Activated effector memory CD4-positive, alpha-beta T cell treated with anti-CD3 and anti-CD28 coated beads, Interleukin-2, amount 50 U/mL, for 16 hours (primary cell): ENCODE measurements at regions not wholly inside any gene's neighbourhood (a gene's known extent, or its start where the extent isn't known, plus 50 kb on each side); places are given as distances from the start of the nearest gene placed in this dataset.
"Not testable (repeated sequence)": the region's sequence is repeated elsewhere in the genome, so short reads cannot be mapped to it uniquely, and the experiment has no call there.

ENCODE experiments used
- DNase-seq: peaks from one replicate; pipeline ENCODE4 v3.0.0-alpha.2; 2020

DNA sequence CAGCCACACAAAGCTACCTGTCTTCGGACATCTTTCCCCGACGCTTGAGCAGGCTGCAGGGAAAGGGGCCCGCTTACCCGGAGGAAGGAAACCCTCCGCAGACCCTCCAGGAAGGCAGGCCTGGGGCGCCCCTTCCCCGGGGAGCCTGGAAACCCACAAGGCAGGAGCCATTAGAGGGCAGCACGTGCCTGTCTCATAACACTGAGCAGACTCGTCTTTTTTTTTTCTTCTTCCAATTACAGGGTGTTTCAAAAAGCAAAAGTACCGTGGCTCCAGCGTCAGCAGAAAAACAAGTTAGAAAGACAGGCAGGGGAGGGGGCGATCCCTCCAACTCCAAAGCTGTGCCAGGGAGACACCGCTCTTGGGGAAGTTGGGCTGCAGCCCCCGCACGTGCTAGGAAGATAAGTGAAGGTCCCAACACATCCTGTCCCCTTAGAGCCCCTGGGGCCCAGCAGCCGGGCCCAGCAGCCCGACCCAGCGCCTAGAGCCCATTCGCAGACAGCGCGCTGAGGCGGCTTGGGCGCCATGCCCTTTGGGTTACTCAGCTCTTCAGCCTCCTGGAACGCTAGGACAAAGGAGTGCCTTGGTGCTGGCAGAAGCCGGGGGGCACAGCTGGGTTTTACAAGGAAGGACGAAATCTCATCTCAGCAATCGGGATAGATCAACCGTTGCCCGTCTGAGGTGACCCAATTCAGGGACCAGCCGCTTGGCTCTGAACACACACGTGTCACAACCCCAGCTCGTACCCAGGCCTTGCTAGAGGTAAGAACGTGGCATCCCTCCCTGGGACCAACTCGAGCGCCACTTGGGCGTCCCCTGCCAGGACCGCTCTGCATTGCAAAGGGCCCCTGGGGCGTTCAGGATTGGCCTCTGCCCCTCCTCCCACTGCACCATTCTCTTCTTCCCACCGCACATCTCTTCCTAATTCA lies 136.3 kb downstream of the LY86 start:
- DNase-seq: peak; percentile 78

DNA sequence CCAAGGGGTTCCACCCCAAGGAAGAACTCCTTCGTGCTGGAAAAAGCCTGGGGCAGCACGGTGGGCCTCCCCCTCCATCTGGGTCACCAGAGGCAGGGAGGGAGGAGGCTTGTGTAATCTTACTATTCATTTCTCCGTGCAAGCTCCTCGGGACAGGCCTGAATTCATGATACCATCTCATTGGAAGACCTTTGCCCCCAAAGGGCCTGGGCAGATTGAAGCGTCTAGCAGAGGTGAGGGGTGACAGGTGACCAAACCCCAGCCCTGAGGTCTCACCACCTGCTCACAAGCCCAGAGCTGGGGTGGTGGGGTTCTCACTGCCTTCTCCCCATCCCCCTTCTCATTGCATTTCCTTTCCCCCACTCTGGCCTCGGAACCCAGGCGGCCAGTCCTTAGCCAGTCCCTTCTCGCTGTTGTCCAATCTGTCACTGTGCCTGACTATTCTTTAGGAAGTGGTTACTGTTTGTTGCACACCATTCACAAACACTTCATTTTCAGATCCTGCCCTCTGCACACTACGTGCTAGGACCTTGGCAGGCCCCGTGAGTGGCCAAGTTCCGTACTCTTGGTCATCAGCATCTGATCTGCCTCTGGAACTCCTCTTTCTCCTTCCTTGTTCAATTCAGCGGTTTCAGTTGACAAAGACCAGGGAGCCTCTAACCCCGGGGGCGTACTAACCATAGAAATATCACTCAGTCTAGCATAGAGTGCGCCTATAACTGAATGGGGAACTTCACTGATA lies 137.1 kb downstream of the LY86 start:
- DNase-seq: no peak

DNA sequence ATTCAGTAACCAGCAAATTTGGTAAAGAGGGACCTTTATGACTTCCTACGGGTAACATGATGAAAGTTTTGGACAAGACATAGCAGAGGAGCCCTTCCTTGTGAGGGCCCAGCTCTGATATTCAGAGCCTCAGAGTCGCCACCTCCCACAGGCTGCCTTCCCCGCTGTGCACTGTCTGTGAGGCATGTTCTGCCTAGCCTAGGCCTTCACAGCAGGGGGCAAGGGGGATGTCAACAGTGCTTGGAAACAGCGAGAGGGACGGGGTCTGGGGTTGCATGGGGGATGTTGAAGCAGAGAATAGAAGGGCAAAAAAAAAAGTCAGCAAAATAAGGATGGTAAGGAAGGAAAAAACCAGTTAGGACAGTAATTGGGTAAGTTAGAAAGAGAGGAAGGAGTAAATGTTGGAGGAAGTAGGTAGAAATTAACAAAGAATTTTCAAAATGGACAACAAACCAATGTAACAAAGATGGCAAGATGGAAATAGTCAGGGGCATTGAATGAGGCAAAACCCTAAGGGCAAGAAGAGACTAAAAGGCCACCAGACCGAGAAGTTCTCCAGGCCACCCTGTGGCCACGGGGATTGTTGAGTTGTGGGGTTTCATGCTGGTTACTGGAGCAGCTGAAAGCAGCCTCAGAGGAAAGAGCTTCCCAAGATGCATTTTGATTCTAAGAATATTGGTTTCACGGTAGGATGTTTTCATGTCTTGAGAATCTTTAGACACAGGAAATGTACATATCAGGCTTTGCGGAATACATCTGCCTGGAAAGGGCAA lies 139.8 kb downstream of the LY86 start:
- DNase-seq: no peak

DNA sequence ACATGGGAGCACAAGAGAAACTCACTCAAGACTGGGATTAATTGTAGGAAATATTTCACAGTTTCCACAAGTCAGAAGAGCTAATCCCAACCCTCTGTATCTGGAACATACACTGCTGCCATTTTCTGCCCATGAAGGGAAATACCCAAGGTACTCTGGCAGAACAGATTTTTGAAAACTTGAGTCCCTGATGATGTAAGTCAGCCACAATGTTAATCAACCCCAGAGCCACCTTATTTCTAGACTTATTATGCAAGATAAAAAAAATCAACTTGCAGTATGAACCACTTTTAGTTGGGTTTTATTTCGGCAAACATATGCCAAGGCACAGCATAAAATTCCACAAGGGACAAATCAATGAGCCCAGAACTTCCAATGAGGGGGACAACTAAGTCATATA lies 141.5 kb downstream of the LY86 start:
- no peak for DNase-seq

DNA sequence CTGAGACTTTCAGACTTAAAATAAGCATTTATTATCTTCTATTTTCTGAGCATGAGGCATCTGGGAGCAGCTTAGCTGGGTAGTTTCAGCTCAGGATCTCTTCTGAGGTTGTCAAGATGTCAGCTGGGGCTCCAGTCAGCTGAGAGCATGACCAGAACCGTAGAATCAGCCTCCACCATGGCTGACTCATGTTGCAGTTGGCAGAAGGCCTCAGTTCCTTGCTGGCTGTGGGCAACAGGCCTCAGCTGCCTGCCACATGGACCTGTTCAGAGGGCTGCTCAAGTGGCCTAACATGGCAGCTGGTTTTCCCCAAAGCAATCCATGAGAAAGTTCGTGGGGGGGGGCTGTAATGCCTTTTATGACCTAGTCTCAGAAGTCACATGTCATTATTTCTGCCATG lies 142.3 kb downstream of the LY86 start:
- no peak for DNase-seq

DNA sequence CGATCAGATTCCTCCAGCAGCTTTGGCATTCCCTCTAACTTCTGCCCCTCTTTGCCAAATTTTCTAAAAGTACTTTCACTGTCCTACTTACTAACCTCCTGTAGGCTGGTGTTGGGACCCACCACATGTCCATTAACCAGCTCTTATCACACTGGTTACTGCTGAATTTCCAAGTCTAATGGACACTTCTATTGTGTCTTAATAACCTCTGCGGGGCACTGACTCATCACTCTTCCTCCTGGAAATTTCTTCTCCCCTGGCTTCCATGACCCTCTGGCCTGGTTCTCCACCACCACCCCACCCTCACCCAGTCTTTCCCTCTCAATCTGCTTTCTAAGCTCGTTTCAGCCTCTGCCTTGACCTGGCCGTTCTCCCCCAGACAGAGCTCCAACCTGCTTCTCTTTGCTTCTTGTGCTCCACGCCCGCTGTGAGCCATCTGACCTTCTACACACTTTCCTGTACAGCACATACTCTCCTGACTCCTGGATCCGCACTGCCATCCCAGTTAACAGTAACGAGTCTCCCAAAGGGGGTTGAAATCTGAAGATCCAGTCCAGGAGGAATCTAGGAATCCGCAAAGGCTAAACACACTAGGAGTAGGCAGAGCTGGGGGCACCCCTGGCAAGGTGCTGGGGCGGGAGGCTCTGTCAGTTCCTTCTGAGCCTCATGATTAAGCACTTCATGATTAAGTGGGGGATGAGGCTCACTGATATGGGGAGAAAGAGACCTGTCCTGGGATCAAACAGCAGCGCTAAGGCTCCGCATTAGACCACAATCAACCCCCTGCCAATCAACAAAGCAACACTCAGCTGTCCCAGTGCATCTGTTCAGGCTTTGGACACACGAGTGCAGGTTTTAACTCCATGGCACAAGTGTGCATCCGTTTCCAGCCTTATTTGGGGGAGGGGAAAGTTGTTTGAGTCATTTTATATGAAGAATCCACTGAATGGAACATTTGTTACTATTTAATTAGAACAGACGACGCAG lies 146.3 kb downstream of the LY86 start:
- no peak for DNase-seq

DNA sequence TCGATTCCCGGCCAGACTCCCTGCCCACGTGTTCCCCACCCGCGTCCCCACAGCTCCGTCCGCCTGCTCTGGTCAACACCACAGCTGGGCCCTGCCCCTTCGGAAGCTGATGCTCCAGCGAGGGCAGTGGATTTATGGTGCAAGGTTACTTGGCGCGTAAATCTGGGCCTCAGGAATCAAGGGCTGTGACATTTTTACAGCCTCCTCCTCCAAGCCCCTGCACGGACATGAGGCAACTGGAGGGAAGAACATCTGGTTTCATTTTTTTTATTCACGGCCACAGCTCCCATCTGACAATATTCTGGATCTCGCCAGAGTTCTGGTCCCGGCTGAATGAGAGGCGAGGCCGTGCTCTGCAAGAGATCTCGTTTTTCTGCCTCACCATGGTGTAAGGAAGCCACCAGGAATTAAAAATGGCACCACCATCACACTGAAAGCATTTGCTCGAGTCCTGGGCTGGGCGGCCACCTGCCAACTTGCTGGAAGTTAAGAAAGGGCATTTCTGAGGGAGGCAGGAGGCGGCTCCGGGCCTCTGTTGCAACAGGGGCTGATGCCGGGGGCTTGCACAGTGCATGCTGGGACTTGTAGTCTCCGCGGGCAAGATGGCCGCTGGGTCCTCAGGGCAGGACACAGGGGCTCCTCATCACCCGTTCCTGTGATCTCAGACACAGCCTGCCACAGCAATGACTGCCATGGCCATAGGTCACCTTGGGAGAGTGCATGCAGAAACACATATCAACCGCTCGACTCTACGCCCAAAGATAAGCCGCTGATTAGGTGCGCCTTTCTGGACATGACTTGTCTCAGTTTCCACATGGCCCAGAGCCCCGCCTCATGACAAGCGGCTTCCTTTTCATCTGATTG lies 148.5 kb downstream of the LY86 start:
- no peak for DNase-seq

DNA sequence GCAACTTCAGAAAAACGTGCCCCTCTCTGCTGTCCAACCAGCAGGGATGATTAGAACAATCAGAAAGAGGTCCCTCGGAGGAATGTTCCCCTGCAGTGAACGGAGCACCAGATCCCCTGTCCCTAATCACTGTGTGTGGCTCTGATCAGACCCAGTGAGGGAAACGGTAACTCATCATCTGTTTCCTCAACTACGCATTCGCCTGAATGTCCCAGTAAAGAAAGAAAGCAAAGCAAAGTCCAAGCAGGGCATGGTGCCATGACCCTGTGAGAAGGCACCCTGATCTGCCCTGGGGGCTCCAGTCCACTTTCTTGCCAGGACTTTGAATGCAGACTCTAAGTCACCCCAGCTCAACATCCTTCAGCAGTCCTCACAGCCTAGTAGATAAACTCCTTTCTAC lies 149.2 kb downstream of the LY86 start:
- no peak for DNase-seq

DNA sequence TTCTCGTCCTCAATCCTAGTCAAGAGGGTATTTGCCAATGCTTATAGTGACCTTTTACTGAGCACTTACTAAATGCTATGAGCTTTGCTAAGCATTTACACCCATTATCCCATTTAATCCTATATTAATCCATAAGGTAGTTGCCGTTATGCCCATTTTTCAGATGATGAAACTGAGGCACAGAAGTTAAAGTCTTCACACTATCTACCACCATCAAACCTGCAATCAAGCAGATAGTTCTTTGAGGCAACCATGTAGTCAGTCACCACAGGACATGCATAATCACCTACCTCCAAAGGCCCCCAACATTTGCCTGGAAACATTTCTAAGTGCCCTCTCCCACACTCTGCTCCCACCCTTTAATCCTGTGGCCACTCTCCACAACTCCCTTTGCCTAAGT lies 149.6 kb downstream of the LY86 start:
- DNase-seq: no peak

DNA sequence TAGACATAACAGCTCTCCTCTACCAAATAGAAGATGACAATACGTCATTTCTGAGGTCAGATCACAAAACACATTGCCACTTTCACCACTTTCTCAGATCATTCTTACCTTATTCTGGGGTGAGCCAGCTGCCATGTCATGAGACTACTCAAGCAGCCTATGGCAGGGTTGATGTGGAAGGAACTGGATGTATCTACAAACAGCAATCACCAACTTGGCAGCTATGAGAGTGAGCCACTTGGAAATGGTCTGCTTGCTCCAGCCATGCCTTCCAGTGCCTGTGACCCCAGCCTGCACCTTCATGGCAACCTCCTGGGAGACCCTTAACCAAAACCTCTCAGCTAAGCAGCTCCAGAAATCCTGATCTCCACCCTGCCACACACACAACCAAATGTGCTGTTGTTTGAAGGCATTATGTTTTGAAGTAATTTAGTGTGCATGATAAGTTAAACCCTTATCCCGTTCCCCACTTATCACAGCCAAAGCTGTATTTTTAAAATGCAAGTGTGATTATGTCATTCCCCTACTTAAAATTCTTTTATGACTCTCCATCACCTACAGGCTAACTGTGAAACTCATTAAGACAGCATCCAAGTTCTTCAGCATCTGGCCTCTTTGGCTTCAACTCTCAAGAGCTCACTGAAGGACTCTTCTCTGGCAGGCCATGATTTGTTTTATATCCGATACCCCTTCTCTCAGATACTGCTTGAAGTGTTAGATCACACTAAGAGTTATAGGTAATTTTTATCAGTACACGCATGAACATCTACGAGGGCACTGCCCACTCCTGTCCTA lies 150.6 kb downstream of the LY86 start:
- DNase-seq: no peak

DNA sequence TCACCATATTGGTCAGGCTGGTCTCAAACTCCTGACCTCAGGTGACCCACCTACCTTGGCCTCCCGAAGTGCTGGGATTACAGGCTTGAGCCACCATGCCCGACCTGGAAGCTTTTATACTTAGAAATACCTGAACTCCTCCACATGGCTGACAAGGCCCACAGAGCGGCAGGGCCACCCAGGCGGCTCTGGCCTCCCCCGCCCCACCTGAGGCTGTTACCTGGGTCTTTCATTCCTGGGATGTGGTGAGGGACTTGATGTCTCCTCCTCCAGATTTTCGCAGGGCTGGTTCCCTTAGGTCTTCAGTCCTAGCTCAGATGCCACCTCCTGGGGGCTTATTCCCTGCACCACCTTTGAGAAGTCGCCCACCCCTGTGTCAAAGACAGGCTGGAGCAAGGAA lies 152.1 kb downstream of the LY86 start:
- DNase-seq: no peak

DNA sequence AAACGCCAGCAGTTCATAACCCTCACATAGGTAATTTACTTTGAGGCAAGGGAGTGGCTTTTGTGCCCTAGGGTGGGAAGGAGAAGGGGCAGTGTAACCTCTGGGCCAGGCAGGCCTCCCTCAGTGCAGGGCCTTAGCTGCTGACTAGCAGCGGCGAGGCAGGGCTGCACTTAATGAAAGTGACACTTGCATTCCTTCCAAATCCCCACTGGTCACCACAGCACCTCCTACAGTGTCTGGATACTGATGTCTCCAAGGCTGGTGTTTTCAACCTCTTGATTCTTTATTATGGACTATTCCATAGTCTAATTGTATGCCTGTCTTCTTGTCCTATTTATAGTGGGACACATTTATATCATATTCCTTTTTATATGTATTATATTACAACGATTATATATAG lies 152.7 kb downstream of the LY86 start:
- no peak for DNase-seq

DNA sequence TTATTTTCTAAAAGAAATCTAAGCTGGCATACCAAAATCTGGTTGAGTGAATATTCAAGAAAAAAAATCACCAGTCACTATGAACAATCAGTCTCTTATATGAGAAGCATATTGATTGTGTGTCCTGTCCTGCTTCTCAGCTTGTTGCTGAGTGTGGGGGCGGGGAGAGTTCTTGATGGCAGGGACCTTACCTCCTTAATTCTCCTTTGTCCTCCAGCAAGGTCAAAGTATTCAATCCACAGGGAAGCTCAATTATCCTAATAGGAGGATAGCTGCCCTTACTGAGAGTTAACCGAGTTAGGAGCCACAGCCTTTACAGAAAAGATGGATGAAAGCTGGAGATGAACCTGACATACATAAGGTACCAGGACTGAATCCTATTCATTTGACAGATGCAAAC lies 154.0 kb downstream of the LY86 start:
- DNase-seq: no peak

DNA sequence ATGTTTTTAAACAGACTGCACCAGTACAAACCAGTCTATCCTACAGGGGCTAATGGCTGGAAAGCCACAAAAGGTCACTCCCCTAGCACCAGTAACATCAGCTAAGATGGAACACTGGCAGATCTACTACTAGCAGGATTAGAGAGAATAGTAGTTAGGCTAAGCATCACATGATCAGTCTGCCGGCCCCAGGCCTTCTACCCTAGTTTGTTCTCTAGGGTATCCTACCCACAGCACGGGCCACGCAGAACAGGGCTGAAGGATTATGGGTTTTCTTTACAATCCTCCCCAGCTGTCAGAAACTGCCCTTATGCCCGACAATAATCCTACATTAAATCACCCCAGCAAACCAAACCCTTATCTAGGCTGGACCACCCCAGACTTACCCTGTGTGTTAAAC lies 156.0 kb downstream of the LY86 start:
- DNase-seq: no peak

DNA sequence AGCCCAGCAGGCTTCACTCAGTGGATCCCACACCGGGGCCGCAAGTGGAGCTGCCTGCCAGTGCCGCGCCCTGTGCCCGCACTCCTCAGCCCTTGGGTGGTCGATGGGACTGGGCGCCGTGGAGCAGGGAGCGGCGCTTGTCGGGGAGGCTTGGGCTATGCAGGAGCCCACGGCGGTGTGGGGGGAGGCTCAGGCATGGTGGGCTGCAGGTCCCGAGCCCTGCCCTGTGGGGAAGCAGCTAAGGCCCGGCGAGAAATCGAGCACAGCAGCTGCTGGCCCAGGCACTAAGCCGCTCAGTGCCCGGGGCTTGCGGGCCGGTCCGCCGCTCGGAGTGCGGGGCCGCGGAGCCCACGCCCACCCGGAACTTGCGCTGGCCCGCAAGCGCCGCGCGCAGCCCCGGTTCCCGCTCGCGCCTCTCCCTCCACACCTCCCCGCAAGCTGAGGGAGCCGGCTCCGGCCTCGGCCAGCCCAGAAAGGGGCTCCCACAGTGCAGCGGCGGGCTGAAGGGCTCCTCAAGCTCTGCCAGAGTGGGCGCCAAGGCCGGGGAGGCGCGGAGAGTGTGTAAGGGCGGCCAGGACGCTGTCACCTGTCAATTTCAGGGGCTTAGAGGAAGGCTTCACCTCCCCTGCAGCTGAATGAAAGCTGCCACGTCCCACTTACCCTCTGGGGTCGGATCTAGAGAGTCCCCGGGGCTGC lies 157.3 kb downstream of the LY86 start:
- DNase-seq: not testable (repeated sequence)

DNA sequence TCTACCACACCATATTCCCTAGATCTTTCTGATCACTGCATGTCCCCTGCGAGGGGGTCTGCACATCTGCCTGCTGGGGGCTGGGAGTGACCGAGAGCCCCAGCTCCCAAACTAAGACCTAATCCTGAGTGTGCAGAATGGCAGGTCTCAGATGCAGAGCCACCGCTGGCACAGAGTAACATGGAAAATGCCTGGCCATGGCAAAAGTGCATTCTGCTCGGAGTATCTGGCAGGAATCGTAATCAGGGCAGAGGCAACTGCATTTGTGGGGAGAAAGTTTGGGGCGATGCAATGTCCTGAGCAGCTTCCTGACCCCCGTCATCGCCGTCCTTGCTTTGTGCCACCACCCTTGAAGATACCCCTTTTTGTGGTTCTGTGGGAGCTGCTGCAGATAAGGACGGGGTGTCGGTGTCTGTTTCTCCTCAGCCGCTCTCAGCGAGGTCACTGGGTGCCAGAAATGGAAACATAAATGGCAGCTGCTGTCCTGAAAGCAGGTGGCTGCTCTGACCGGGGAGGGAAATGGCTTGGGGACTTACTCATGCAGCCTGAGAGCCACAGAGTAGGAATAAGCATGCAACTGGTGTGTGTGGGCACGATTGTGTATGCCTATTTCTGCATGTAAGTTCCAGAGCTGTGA lies 157.9 kb downstream of the LY86 start:
- DNase-seq: no peak

DNA sequence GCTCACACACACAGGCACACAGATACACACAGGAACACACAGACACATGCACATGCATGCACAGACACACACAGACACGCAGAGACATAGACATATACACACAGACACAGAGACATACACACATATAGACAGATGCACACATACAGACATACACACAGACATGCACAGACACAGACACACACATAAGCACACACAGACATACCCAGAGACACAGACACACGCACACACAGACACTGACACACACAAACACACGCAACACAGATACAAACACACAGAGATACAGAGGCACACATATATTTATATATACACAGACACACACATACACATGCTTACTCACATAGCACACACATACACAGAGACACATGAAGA lies 158.4 kb downstream of the LY86 start:
- no peak for DNase-seq

DNA sequence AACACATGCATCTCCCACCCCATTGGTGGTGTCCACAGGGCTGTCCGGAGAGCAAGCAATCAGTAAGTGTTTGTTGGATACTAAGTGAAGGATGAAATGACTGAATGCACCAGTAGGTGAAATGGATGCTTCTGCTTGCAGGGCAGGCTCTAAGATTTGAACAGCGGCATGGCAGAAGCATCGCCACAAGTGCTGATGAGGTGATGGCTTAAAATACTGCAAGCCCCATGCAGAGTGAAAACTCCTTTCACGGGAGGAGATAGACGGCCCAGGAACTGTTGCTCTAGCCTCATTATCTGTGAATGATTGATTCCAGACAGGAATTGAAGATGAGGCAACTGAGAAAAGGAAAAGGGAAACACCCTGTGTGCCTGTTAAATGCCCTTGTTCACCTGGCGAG lies 158.9 kb downstream of the LY86 start:
- no peak for DNase-seq

DNA sequence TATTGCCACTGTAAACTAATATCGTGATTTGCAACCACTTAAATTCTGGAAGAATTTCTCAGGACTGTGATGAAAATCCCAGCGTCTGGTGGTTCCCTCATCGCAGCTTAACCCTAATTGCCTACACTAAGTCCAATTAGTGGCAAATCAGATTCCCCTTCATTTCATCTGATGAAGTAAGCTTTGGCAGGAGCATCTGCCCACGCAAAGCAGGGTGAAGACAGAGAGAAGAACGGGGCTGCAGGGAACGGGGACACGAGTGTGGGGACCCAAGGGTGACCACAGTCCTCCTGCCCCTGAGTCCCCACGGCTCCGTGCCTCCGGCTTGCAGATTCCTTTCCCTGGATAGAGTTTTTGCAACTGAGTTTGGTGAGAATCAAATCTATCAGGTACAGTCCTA lies 159.5 kb downstream of the LY86 start:
- DNase-seq: no peak
